ENCODE measurements at regions not wholly inside any gene's neighbourhood (a gene's known extent, or its start where the extent isn't known, plus 50 kb on each side); places are given as distances from the start of the nearest gene placed in this dataset.

DNA sequence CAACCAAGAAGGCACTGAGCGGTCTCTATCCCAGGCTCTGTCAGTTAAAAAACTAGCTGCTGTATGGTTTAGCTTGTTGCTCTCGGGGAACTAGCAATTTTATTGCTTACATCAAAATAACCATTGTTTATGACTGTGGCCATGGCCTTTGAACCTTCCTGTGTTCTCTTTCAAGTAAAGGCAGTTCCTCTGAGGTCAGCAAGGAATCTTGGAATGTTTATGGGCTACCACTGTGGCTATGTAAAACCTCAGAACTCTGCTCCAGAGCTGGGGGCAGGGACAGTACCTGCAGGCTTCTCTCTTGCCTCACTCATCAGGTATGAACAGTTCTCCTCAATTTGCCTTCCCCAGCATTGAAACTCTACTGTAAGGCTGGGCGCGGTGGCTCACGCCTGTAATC lies 416.0 kb upstream of the NETO1 start (continued):
- TF ChIP-seq, protein P1, sequence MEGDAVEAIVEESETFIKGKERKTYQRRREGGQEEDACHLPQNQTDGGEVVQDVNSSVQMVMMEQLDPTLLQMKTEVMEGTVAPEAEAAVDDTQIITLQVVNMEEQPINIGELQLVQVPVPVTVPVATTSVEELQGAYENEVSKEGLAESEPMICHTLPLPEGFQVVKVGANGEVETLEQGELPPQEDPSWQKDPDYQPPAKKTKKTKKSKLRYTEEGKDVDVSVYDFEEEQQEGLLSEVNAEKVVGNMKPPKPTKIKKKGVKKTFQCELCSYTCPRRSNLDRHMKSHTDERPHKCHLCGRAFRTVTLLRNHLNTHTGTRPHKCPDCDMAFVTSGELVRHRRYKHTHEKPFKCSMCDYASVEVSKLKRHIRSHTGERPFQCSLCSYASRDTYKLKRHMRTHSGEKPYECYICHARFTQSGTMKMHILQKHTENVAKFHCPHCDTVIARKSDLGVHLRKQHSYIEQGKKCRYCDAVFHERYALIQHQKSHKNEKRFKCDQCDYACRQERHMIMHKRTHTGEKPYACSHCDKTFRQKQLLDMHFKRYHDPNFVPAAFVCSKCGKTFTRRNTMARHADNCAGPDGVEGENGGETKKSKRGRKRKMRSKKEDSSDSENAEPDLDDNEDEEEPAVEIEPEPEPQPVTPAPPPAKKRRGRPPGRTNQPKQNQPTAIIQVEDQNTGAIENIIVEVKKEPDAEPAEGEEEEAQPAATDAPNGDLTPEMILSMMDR (IDR thresholded peaks at IDR 0.05; ENCODE audit: low read depth, low read length, missing input control), result no peak

DNA sequence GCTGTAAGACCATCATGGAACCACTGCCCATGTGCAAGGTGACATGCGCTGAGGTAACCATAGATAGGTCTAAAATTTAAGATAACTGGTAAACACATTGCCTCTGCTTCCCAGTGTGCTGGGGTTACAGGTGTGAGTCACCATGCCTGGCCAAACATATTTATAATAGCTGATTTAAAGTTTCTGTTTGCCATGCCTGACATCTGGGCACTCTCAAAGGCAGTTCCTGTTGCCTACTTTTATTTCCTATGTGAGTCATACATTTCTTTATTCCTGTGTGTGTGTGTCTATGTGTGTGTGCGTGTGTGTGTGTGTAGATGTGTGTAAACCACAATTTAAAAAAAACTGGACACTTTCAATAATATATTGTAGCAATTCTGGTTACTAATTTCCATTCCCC lies 415.2 kb upstream of the NETO1 start:
- no peak overlapping the region for H3K4me3 ChIP-seq (ENCODE audit: low read depth in 1 of 3, low read length in 3 of 3)
- H3K27ac ChIP-seq (ENCODE audit: low read depth in 1 of 2, low read length in 2 of 2), result no peak overlapping the region
- DNase-seq (ENCODE audit: low spot score), result no peak
- 93% methylated on average over 2 of the region's 2 CpGs for WGBS
- TF ChIP-seq FOXA2 (IDR thresholded peaks at IDR 0.05) (no peak), JUND (IDR thresholded peaks at IDR 0.05) (no peak), HNF4A (conservative IDR thresholded peaks at IDR 0.05) (no peak), HNF4G (IDR thresholded peaks at IDR 0.05) (no peak)
- no peaks in the 10 kb centered on the region for H3K9me3 ChIP-seq (ENCODE audit: control insufficient read depth in 4 of 4, low read length in 3 of 4)
- no peaks in the 10 kb centered on the region for H3K4me1 ChIP-seq (ENCODE audit: control insufficient read depth in 4 of 4, insufficient read depth in 4 of 4, low read length in 3 of 4)
- no peaks in the 10 kb centered on the region for H3K36me3 ChIP-seq (ENCODE audit: control insufficient read depth in 4 of 4, insufficient read depth in 3 of 4, low read depth in 1 of 4, low read length in 3 of 4)
- H3K27me3 ChIP-seq (ENCODE audit: control insufficient read depth in 4 of 4, insufficient read depth in 4 of 4, low read length in 3 of 4), result no peaks in the 10 kb centered on the region
- H3K9ac ChIP-seq (ENCODE audit: low read depth in 1 of 2, low read length in 2 of 2), result no peak overlapping the region

DNA sequence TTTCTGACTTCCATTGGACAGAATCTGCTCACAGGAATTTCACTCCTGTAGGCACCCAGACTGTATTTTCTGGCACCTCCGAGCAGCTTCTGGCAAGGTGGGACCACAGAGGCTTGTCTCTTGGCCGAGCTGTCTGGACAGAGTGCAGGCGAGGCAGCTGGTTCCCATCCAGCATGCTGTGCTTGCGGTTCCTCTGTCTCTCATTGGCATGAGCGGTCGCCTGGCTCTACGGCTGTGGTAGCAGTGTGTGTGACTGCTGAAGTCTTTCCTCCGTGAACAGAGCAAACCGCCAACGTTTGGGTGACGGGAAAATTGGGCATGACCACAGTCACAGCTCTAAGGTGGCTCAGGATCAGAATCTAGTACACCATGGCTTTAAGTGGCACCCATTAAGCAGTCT lies 411.7 kb upstream of the NETO1 start:
- no peak overlapping the region for H3K27ac ChIP-seq (ENCODE audit: low read depth in 1 of 2, low read length in 2 of 2)
- no peak for TF ChIP-seq YY1 (IDR thresholded peaks at IDR 0.05)
- TF ChIP-seq EGR1 (IDR thresholded peaks at IDR 0.05; ENCODE audit: low read depth in 2 of 2), result no peak
- TF ChIP-seq HNF4G (IDR thresholded peaks at IDR 0.05), result no peak
- TF ChIP-seq, protein P2, sequence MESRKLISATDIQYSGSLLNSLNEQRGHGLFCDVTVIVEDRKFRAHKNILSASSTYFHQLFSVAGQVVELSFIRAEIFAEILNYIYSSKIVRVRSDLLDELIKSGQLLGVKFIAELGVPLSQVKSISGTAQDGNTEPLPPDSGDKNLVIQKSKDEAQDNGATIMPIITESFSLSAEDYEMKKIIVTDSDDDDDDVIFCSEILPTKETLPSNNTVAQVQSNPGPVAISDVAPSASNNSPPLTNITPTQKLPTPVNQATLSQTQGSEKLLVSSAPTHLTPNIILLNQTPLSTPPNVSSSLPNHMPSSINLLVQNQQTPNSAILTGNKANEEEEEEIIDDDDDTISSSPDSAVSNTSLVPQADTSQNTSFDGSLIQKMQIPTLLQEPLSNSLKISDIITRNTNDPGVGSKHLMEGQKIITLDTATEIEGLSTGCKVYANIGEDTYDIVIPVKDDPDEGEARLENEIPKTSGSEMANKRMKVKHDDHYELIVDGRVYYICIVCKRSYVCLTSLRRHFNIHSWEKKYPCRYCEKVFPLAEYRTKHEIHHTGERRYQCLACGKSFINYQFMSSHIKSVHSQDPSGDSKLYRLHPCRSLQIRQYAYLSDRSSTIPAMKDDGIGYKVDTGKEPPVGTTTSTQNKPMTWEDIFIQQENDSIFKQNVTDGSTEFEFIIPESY (IDR thresholded peaks at IDR 0.05), result no peak
- TF ChIP-seq RXRA (IDR thresholded peaks at IDR 0.05), result no peak
- no peak for TF ChIP-seq RAD21 (IDR thresholded peaks at IDR 0.05)
- TF ChIP-seq GABPA (IDR thresholded peaks at IDR 0.05 in 1 of 2, conservative IDR thresholded peaks at IDR 0.05 in 1 of 2), result no peak
- WGBS, result 86% methylated on average over 11 of the region's 11 CpGs
- no peak overlapping the region for H3K4me3 ChIP-seq (ENCODE audit: low read depth in 1 of 3, low read length in 3 of 3)
- no peak for DNase-seq (ENCODE audit: low spot score)
- no peaks in the 10 kb centered on the region for H3K27me3 ChIP-seq (ENCODE audit: control insufficient read depth in 4 of 4, insufficient read depth in 4 of 4, low read length in 3 of 4)
- no peaks in the 10 kb centered on the region for H3K9me3 ChIP-seq (ENCODE audit: control insufficient read depth in 4 of 4, low read length in 3 of 4)
- no peaks in the 10 kb centered on the region for H3K36me3 ChIP-seq (ENCODE audit: control insufficient read depth in 4 of 4, insufficient read depth in 3 of 4, low read depth in 1 of 4, low read length in 3 of 4)
- no peak overlapping the region for H3K9ac ChIP-seq (ENCODE audit: low read depth in 1 of 2, low read length in 2 of 2)
- no peaks in the 10 kb centered on the region for H3K4me1 ChIP-seq (ENCODE audit: control insufficient read depth in 4 of 4, insufficient read depth in 4 of 4, low read length in 3 of 4)

DNA sequence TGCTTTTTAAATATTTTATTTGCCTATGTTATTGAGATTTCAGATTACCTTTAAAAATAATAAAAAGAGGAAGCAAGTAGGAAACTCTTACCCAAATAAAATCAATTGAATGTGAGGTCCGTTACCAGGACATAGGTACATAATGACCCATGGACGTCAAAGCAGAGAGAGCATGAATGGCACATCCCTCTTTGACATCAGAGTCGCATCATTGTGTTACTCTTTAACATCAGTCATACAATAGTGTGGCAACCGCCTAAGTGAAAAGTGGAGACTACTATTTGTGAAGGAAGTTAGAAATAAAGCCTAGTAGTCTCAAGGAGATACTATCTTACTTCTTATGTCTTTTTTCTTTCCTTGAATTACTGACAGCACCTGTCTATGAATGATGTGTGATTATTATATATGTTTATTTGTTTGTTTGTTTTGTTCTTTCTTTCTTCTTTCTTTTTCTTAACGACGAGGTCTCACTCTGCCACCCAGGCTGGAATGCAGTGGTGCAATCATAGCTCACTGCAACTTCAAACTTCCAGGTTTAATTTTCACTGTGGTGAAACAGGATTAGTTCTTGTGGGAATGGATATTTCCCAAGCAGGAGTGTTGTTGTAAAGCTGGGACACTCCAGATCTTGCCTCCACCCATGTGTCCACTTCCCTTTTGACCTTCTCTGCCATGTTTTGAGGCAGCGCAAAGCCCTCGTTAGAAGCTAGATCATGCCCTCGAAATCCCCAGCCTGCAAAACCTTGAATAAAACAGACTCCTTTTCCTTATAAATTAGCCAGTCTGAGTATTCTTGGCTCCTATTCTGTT lies 407.2 kb upstream of the NETO1 start:
- DNase-seq (ENCODE audit: low spot score), result no peak
- H3K9ac ChIP-seq (ENCODE audit: low read depth in 1 of 2, low read length in 2 of 2), result no peak overlapping the region
- TF ChIP-seq, protein P2 (IDR thresholded peaks at IDR 0.05), result no peak
- no peak for TF ChIP-seq YY1 (IDR thresholded peaks at IDR 0.05)
- TF ChIP-seq NR2F2 (IDR thresholded peaks at IDR 0.05), result no peak
- no peak for TF ChIP-seq JUND (IDR thresholded peaks at IDR 0.05)
- TF ChIP-seq, protein P3, sequence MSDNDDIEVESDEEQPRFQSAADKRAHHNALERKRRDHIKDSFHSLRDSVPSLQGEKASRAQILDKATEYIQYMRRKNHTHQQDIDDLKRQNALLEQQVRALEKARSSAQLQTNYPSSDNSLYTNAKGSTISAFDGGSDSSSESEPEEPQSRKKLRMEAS (IDR thresholded peaks at IDR 0.05), result no peak
- no peak for TF ChIP-seq RXRA (IDR thresholded peaks at IDR 0.05)
- TF ChIP-seq GABPA (IDR thresholded peaks at IDR 0.05 in 1 of 2, conservative IDR thresholded peaks at IDR 0.05 in 1 of 2), result no peak
- TF ChIP-seq, protein P1 (IDR thresholded peaks at IDR 0.05; ENCODE audit: low read depth, low read length, missing input control), result no peak
- no peak for TF ChIP-seq HNF4A (conservative IDR thresholded peaks at IDR 0.05)

More for the DNA sequence above, 407.2 kb upstream of the NETO1 start:
- no peak overlapping the region for H3K4me3 ChIP-seq (ENCODE audit: low read depth in 1 of 3, low read length in 3 of 3)
- no peaks in the 10 kb centered on the region for H3K9me3 ChIP-seq (ENCODE audit: control insufficient read depth in 4 of 4, low read length in 3 of 4)
- H3K4me1 ChIP-seq (ENCODE audit: control insufficient read depth in 4 of 4, insufficient read depth in 4 of 4, low read length in 3 of 4), result no peaks in the 10 kb centered on the region
- H3K27me3 ChIP-seq (ENCODE audit: control insufficient read depth in 4 of 4, insufficient read depth in 4 of 4, low read length in 3 of 4), result no peaks in the 10 kb centered on the region
- WGBS, result 82% methylated on average over 9 of the region's 9 CpGs
- H3K27ac ChIP-seq (ENCODE audit: low read depth in 1 of 2, low read length in 2 of 2), result no peak overlapping the region
- no peaks in the 10 kb centered on the region for H3K36me3 ChIP-seq (ENCODE audit: control insufficient read depth in 4 of 4, insufficient read depth in 3 of 4, low read depth in 1 of 4, low read length in 3 of 4)

All from liver (tissue), 8 donors.